HG03565 (cell line): ENCODE measurements at regions not wholly inside any gene's neighbourhood (a gene's known extent, or its start where the extent isn't known, plus 50 kb on each side); places are given as distances from the start of the nearest gene placed in this dataset.
A peak's percentile ranks its signal among the peaks of the same experiment; 100 is the strongest.
"Not testable (repeated sequence)": the region's sequence is repeated elsewhere in the genome, so short reads cannot be mapped to it uniquely, and the experiment has no call there.

Experiments used
- ATAC-seq: cut with Tn5 transposase; IDR thresholded peaks from one replicate; pipeline ENCODE4 v1.9.1; 2021; ENCODE audit warnings: mild to moderate bottlenecking, moderate library complexity; ENCODE audit not compliant: unreplicated experiment

- ATAC-seq = not testable (repeated sequence)
These were observed 72.7 kb upstream of the NPIPB12 start for GRCh38 chr16:29578898-29579297.

- not testable (repeated sequence) for ATAC-seq
These were observed 75.6 kb upstream of the NPIPB12 start for GRCh38 chr16:29581764-29582163.

- ATAC-seq = not testable (repeated sequence)
These were observed 71.1 kb upstream of the SPN start for GRCh38 chr16:29591919-29592318.

GRCh38 chr16:29594269-29594925 lies 68.7 kb upstream of the SPN start:
- ATAC-seq = peak; percentile 20

GRCh38 chr16:29594926-29595838 lies 67.9 kb upstream of the SPN start:
- ATAC-seq = peak; percentile 62

GRCh38 chr16:29597030-29597429 lies 66.0 kb upstream of the SPN start:
- not testable (repeated sequence) for ATAC-seq

- not testable (repeated sequence) for ATAC-seq
These were observed 62.7 kb upstream of the SPN start for GRCh38 chr16:29600111-29601000.

- ATAC-seq = not testable (repeated sequence)
These were observed 60.8 kb upstream of the SPN start for GRCh38 chr16:29602247-29602625.

- not testable (repeated sequence) for ATAC-seq
These were observed 60.4 kb upstream of the SPN start for GRCh38 chr16:29602683-29603088.

- ATAC-seq = not testable (repeated sequence)
These were observed 58.2 kb upstream of the SPN start for GRCh38 chr16:29604631-29605549.

GRCh38 chr16:29605593-29606205 lies 57.3 kb upstream of the SPN start:
- ATAC-seq = not testable (repeated sequence)

GRCh38 chr16:29606669-29607427 lies 56.2 kb upstream of the SPN start:
- not testable (repeated sequence) for ATAC-seq

- ATAC-seq = not testable (repeated sequence)
These were observed 55.6 kb upstream of the SPN start for GRCh38 chr16:29607428-29607823.

GRCh38 chr16:29612381-29613306 lies 50.4 kb upstream of the SPN start:
- ATAC-seq = peak; percentile 36
